Activated CD4-positive, alpha-beta memory T cell treated with anti-CD3 and anti-CD28 coated beads for 36 hours (primary cell): ENCODE measurements at regions not wholly inside any gene's neighbourhood (a gene's known extent, or its start where the extent isn't known, plus 50 kb on each side); places are given as distances from the start of the nearest gene placed in this dataset.

Experiments used
- CTCF ChIA-PET: fragments of 350-600 bp; sonication (Branson Sonifier 250); formaldehyde crosslinking; loops from one replicate; lab custom pipeline; 2021; ENCODE audit warnings: antibody characterized with exemption, inconsistent platforms; lab: Charles Lee
- POLR2A ChIA-PET: fragments of 350-600 bp; sonication (Branson Sonifier 250); formaldehyde crosslinking; loops from one replicate; lab custom pipeline; 2021; ENCODE audit warnings: antibody characterized with exemption; lab: Charles Lee
- DNase-seq: peaks from one replicate; pipeline ENCODE4 v3.0.0-alpha.2; 2020
- H3K27ac Mint-ChIP-seq: one replicate; pipeline ENCODE4 v1.8.0; 2021; ENCODE audit warnings: mixed read lengths
- H3K27me3 Mint-ChIP-seq: one replicate; pipeline ENCODE4 v1.8.0; 2021; ENCODE audit warnings: mixed read lengths
- H3K36me3 Mint-ChIP-seq: one replicate; pipeline ENCODE4 v1.8.0; 2021; ENCODE audit warnings: mixed read lengths
- H3K4me1 Mint-ChIP-seq: one replicate; pipeline ENCODE4 v1.8.0; 2021; ENCODE audit warnings: low read depth, mixed read lengths
- H3K4me3 Mint-ChIP-seq: one replicate; pipeline ENCODE4 v1.8.0; 2021; ENCODE audit warnings: mild to moderate bottlenecking, mixed read lengths
- H3K9me3 Mint-ChIP-seq: one replicate; pipeline ENCODE4 v1.8.0; 2021; ENCODE audit warnings: mixed read lengths
- intact Hi-C: fragments of 100-400 bp; cut with micrococcal nuclease; formaldehyde crosslinking; loops from one replicate; pipeline ENCODE4 v1.15.1; 2023

DNA sequence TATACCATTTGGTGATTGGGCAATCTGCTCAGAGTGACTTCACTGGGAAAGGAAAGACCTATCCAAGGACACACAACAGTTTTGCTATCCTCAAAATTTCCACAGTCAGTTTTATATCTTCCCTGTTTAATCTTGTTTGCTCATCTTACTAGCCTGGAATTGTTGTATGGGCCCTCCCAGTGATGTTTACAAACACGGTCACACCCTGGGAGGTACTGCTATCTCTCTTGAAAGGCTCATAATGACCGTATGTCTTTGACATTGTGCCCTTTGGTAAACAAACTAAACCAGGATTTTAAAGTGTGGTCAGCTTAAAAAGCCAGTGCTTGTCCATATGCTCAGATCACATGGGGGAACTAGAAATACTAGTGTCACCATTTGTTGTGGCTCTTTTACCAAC, 277.0 kb downstream of the CDH2 start:
- DNase-seq, result no peak

DNA sequence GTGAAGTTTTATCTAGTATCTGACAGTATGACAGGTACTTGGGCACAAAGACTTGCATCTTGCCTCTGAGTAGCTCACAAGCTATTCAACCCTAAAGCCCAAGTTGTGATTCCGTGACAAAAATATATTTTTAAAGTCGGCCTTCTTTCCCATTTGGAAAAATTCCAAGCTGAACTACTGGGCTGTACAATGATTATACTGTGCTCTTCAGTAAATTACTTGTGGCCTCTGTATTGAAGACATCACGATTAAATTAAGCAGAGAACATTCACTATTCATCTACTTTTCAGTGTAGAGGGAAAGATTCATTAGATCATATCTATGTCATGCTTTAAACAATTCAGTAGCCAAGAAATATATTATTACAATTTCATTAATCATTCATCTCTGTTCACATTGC, 282.2 kb downstream of the CDH2 start:
- intact Hi-C loops, result no loop called here
- H3K4me1 Mint-ChIP-seq, result no peaks in the 10 kb centered on the region
- no peak overlapping the region for H3K27ac Mint-ChIP-seq
- H3K4me3 Mint-ChIP-seq, result no peak overlapping the region
- H3K9me3 Mint-ChIP-seq, result peaks cover 15% of the 10 kb centered on the region
- CTCF ChIA-PET, result no interaction called here
- POLR2A ChIA-PET, result no interaction called here
- DNase-seq, result no peak
- H3K36me3 Mint-ChIP-seq, result no peaks in the 10 kb centered on the region
- H3K27me3 Mint-ChIP-seq, result no peaks in the 10 kb centered on the region

More for the DNA sequence above, 277.0 kb downstream of the CDH2 start:
- Mint-ChIP-seq H3K4me3 (no peak overlapping the region), H3K27ac (no peak overlapping the region), H3K36me3 (no peaks in the 10 kb centered on the region), H3K9me3 (peaks cover 23% of the 10 kb centered on the region), H3K4me1 (no peaks in the 10 kb centered on the region), H3K27me3 (no peaks in the 10 kb centered on the region)
- POLR2A ChIA-PET, result no interaction called here
- CTCF ChIA-PET, result no interaction called here
- intact Hi-C loops, result no loop called here

- intact Hi-C loops, result no loop called here
- Mint-ChIP-seq H3K27ac (no peak overlapping the region), H3K27me3 (no peaks in the 10 kb centered on the region), H3K4me1 (no peaks in the 10 kb centered on the region), H3K36me3 (no peaks in the 10 kb centered on the region), H3K4me3 (no peak overlapping the region), H3K9me3 (peaks cover 11% of the 10 kb centered on the region)
- POLR2A ChIA-PET, result no interaction called here
- DNase-seq, result no peak
- CTCF ChIA-PET, result no interaction called here
Measured at GRCh38 chr18:27887711-27888495, 289.0 kb downstream of the CDH2 start.

DNA sequence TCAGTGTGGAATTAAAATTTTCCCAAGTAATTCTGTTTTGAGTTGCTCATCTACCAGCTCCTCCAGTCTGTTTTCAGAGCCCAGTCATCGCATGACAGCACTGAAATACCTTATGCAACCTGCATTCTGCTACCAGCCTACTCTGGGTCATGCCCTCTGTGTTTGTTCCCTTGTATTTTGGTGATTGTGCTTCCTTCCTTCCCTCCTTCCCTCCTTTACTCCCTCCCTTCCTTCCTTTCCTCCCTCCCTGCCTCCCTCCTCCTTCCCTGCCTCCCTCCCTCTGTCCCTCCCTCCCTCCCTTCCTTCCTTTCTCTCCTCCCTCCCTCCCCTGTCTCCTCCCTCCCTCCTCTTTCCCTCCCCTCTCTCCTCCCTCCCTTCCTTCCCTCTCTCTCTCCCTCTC, 289.6 kb downstream of the CDH2 start:
- ChIA-PET CTCF (no interaction called here), POLR2A (no interaction called here)
- intact Hi-C loops, result no loop called here
- Mint-ChIP-seq H3K4me1 (no peaks in the 10 kb centered on the region), H3K36me3 (no peaks in the 10 kb centered on the region), H3K27me3 (no peaks in the 10 kb centered on the region), H3K9me3 (peaks cover 7% of the 10 kb centered on the region), H3K27ac (no peak overlapping the region), H3K4me3 (no peak overlapping the region)
- DNase-seq, result no peak

GRCh38 chr18:27879540-27879939, 297.4 kb downstream of the CDH2 start:
- ChIA-PET CTCF (no interaction called here), POLR2A (no interaction called here)
- Mint-ChIP-seq H3K36me3 (no peaks in the 10 kb centered on the region), H3K27me3 (no peaks in the 10 kb centered on the region), H3K4me1 (no peaks in the 10 kb centered on the region), H3K27ac (no peak overlapping the region), H3K9me3 (peaks cover 7% of the 10 kb centered on the region), H3K4me3 (no peak overlapping the region)
- intact Hi-C loops, result no loop called here
- DNase-seq, result no peak

DNA sequence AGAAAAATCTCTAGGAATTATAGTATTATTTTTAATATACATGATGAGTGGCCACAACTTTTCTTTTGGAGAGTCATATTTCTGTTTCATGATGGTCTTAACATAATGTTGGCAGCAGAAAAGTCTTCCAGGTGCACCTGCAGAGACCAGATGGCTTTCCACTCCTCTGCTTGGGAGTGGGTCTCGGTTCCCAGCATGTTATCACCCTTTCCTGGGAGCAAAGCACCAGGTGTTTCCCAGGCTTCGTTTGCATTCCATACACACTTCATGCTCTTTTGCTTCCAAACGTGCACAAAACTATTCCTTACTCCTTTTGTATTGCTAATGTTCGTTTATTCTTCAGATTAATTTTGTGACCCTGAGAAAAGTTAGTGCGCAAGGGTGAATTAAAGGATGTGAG, 305.2 kb downstream of the CDH2 start:
- CTCF ChIA-PET, result no interaction called here
- intact Hi-C loops, result no loop called here
- POLR2A ChIA-PET, result no interaction called here
- Mint-ChIP-seq H3K27ac (no peak overlapping the region), H3K4me3 (no peak overlapping the region), H3K9me3 (peaks cover 15% of the 10 kb centered on the region), H3K4me1 (no peaks in the 10 kb centered on the region), H3K27me3 (no peaks in the 10 kb centered on the region), H3K36me3 (no peaks in the 10 kb centered on the region)
- no peak for DNase-seq

- Mint-ChIP-seq H3K9me3 (peaks cover 16% of the 10 kb centered on the region), H3K36me3 (no peaks in the 10 kb centered on the region), H3K27ac (no peak overlapping the region), H3K4me3 (no peak overlapping the region), H3K27me3 (no peaks in the 10 kb centered on the region), H3K4me1 (no peaks in the 10 kb centered on the region)
- ChIA-PET POLR2A (no interaction called here), CTCF (no interaction called here)
- intact Hi-C loops, result no loop called here
- DNase-seq, result no peak
Measured at GRCh38 chr18:27869735-27870134, 307.2 kb downstream of the CDH2 start.

GRCh38 chr18:27865431-27865830, 311.5 kb downstream of the CDH2 start:
- ChIA-PET CTCF (no interaction called here), POLR2A (no interaction called here)
- no peak for DNase-seq
- H3K4me3 Mint-ChIP-seq, result no peak overlapping the region
- H3K9me3 Mint-ChIP-seq, result peaks cover 4% of the 10 kb centered on the region
- no peaks in the 10 kb centered on the region for H3K4me1 Mint-ChIP-seq
- H3K36me3 Mint-ChIP-seq, result no peaks in the 10 kb centered on the region
- intact Hi-C loops, result no loop called here
- H3K27ac Mint-ChIP-seq, result no peak overlapping the region
- no peaks in the 10 kb centered on the region for H3K27me3 Mint-ChIP-seq

DNA sequence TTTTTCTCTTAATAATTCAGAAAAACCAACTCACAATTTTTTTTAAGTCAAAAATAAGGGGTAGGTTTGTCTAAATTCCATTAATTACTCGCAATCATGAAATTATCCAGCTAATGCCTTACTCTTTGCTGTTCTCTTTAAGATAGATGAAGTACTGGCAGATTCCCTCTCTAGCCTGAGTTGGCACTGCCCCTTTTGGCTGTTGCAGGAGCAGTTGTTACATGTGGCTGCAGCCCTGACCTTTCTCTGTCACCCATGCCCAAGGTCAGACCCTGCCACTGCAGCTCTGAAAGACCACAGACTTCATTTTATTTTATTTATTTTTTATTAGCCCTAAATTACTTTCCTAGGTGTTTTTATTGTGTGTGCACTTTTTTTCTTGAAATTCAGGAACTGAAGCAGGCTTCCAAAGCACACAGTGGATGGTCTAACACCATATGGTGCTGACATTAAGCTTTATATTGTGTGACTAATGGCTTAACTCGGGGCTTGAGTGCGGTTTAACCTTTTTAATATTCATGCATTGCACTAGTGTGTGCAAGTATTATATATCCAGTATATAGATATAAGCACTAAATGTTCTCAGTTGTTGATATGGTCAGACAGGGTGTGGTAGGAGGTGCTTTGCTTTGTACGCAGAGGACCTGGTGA, 313.0 kb downstream of the CDH2 start:
- Mint-ChIP-seq H3K27me3 (no peaks in the 10 kb centered on the region), H3K27ac (no peak overlapping the region), H3K9me3 (peaks cover 4% of the 10 kb centered on the region), H3K4me3 (no peak overlapping the region), H3K4me1 (no peaks in the 10 kb centered on the region), H3K36me3 (no peaks in the 10 kb centered on the region)
- CTCF ChIA-PET, result no interaction called here
- POLR2A ChIA-PET, result no interaction called here
- intact Hi-C loops, result no loop called here
- DNase-seq, result no peak

- no peak overlapping the region for H3K4me3 Mint-ChIP-seq
- H3K4me1 Mint-ChIP-seq, result no peaks in the 10 kb centered on the region
- intact Hi-C loops, result no loop called here
- CTCF ChIA-PET, result no interaction called here
- POLR2A ChIA-PET, result no interaction called here
- H3K36me3 Mint-ChIP-seq, result no peaks in the 10 kb centered on the region
- H3K27ac Mint-ChIP-seq, result no peak overlapping the region
- H3K9me3 Mint-ChIP-seq, result peaks cover 8% of the 10 kb centered on the region
- no peaks in the 10 kb centered on the region for H3K27me3 Mint-ChIP-seq
- no peak for DNase-seq
Measured at GRCh38 chr18:27862041-27862682, 314.8 kb downstream of the CDH2 start.

DNA sequence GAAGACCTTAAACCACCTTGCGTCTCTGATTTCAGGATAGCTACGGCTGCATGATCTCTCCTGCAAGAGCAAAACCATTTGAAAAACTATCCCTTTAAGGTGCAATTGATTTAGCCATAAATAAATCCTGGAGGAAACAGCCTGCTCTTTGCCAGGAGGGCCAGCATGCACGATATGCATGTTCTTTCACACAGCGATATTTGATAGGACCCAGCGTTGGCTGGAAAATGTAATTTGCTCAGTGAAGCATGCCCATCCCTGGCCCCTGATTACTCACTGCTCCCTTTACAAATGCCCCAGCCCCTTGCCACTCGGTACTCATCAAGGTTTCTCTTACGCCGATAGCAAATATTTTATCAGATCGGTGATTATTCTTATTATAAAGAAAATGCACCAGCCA, 315.4 kb downstream of the CDH2 start:
- Mint-ChIP-seq H3K4me3 (no peak overlapping the region), H3K4me1 (no peaks in the 10 kb centered on the region), H3K36me3 (no peaks in the 10 kb centered on the region), H3K9me3 (peaks cover 10% of the 10 kb centered on the region), H3K27me3 (no peaks in the 10 kb centered on the region), H3K27ac (no peak overlapping the region)
- intact Hi-C loops, result no loop called here
- ChIA-PET POLR2A (no interaction called here), CTCF (no interaction called here)
- DNase-seq, result no peak

DNA sequence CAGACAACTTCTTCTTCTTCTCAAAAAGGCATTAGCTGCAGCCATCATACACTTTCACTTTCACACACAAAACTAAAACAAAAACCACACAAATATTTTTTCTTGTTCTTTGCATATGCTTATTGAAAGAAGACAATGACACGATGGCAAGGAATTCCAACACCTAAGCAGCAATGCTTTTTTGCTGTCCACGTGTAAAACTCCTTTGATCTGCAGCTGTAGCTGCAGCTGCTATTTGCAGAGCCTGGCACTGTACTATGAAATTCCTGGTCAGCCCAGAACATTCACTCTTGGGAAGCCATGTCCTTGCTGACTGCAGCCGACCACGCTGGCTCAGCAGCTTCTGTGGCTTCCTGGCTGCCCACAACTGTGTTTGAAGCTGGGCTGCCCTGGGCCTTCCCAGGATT, 316.2 kb downstream of the CDH2 start:
- Mint-ChIP-seq H3K4me1 (no peaks in the 10 kb centered on the region), H3K27me3 (no peaks in the 10 kb centered on the region), H3K36me3 (no peaks in the 10 kb centered on the region), H3K27ac (no peak overlapping the region), H3K9me3 (peaks cover 10% of the 10 kb centered on the region), H3K4me3 (no peak overlapping the region)
- ChIA-PET POLR2A (no interaction called here), CTCF (no interaction called here)
- intact Hi-C loops, result no loop called here
- no peak for DNase-seq

GRCh38 chr18:27860011-27860410, 316.9 kb downstream of the CDH2 start:
- POLR2A ChIA-PET, result no interaction called here
- Mint-ChIP-seq H3K4me3 (no peak overlapping the region), H3K36me3 (no peaks in the 10 kb centered on the region), H3K27me3 (no peaks in the 10 kb centered on the region), H3K9me3 (peaks cover 9% of the 10 kb centered on the region), H3K27ac (no peak overlapping the region), H3K4me1 (no peaks in the 10 kb centered on the region)
- CTCF ChIA-PET, result no interaction called here
- intact Hi-C loops, result no loop called here
- DNase-seq, result no peak
